ENCODE measurements at regions not wholly inside any gene's neighbourhood (a gene's known extent, or its start where the extent isn't known, plus 50 kb on each side); places are given as distances from the start of the nearest gene placed in this dataset.

- DNase-seq (ENCODE audit: low read depth), result no peak
- H3K4me3 ChIP-seq (ENCODE audit: low read depth, low read length), result no peak overlapping the region
Measured at GRCh38 chr3:150022381-150023238, 51.9 kb upstream of the PFN2 start.

GRCh38 chr3:150020527-150020926 is 49.8 kb upstream of the PFN2 start:
- H3K4me3 ChIP-seq (ENCODE audit: low read depth, low read length), result no peak overlapping the region
- DNase-seq (ENCODE audit: low read depth), result no peak
